OCI-LY7 (cell line): ENCODE measurements at regions not wholly inside any gene's neighbourhood (a gene's known extent, or its start where the extent isn't known, plus 50 kb on each side); places are given as distances from the start of the nearest gene placed in this dataset.

Experiments
- BruUV-seq: library from RNA; stranded (reverse); fragments of 400-500 nt; replicated peaks from 2 replicates; lab custom pipeline; 2021; lab: Mats Ljungman, UMichigan
- CTCF ChIA-PET: fragments of 300-600 bp; sonication (Branson Sonifier 250); formaldehyde crosslinking; loops from one replicate; lab custom pipeline; 2022; ENCODE audit warnings: antibody characterized with exemption; ENCODE audit not compliant: unreplicated experiment; lab: Charles Lee
- POLR2A ChIA-PET: fragments of 300-600 bp; sonication (Branson Sonifier 250); formaldehyde crosslinking; loops from one replicate; lab custom pipeline; 2022; ENCODE audit warnings: antibody characterized with exemption; lab: Charles Lee
- DNase-seq: peaks from one replicate; pipeline ENCODE4 v3.0.0-alpha.2; 2015; ENCODE audit warnings: low spot score
- H2AFZ ChIP-seq: fragments of 200-600 bp; sonication (generic), shearing (Covaris generic); 2 replicates; pipeline ENCODE4 v1.6.1; 2014; ENCODE audit warnings: mild to moderate bottlenecking, antibody characterized with exemption, low read length, moderate library complexity
- H3K27ac ChIP-seq: fragments of 200-600 bp; sonication (generic); 2 replicates; pipeline ENCODE4 v1.5.1; 2014; ENCODE audit warnings: mixed run types, low read depth, mild to moderate bottlenecking, moderate library complexity, low read length, inconsistent platforms; ENCODE audit not compliant: poor library complexity, severe bottlenecking
- H3K36me3 ChIP-seq: fragments of 200-600 bp; sonication (generic); 2 replicates; pipeline ENCODE4 v1.6.1; 2014; ENCODE audit warnings: mild to moderate bottlenecking, antibody characterized with exemption, low read length, moderate library complexity, mixed read lengths; ENCODE audit not compliant: insufficient read depth
- H3K4me1 ChIP-seq: fragments of 200-600 bp; sonication (generic); 2 replicates; pipeline ENCODE4 v1.5.1; 2014; ENCODE audit warnings: mild to moderate bottlenecking, low read length; ENCODE audit not compliant: insufficient read depth, poor library complexity, severe bottlenecking
- H3K4me2 ChIP-seq: fragments of 200-600 bp; sonication (generic); 2 replicates; pipeline ENCODE4 v1.6.1; 2014; ENCODE audit warnings: mild to moderate bottlenecking, low read length
- H3K4me3 ChIP-seq: fragments of 200-600 bp; sonication (generic); 2 replicates; pipeline ENCODE4 v1.5.1; 2014; ENCODE audit warnings: mild to moderate bottlenecking, low read depth, low read length; ENCODE audit not compliant: poor library complexity, severe bottlenecking
- H3K79me2 ChIP-seq: fragments of 200-600 bp; sonication (generic); 2 replicates; pipeline ENCODE4 v1.6.1; 2016; ENCODE audit warnings: low read depth, mild to moderate bottlenecking, low read length, moderate library complexity, mixed read lengths; ENCODE audit not compliant: insufficient read depth
- H3K9me2 ChIP-seq: fragments of 200-600 bp; sonication (generic); 2 replicates; pipeline ENCODE4 v1.6.1; 2016; ENCODE audit warnings: mild to moderate bottlenecking, low read length, mixed read lengths; ENCODE audit not compliant: insufficient read depth
- H3K9me3 ChIP-seq: fragments of 200-600 bp; sonication (generic); 2 replicates; pipeline ENCODE4 v1.6.1; 2014; ENCODE audit warnings: mild to moderate bottlenecking, mixed run types, low read length, mixed read lengths
- H4K20me1 ChIP-seq: fragments of 200-600 bp; sonication (generic); 2 replicates; pipeline ENCODE4 v1.6.1; 2014; ENCODE audit warnings: mild to moderate bottlenecking, antibody characterized with exemption, low read length, moderate library complexity, mixed read lengths; ENCODE audit not compliant: insufficient read depth
- CTCF ChIP-seq: fragments of 200-600 bp; sonication (generic); conservative IDR thresholded peaks from 2 replicates; pipeline ENCODE4 v1.5.1; 2014; ENCODE audit warnings: mild to moderate bottlenecking, antibody characterized with exemption, low read length, moderate library complexity, mixed read lengths
- EZH2phosphoT487 ChIP-seq: fragments of 200-600 bp; sonication (generic); IDR thresholded peaks from 2 replicates; pipeline ENCODE4 v1.6.1; 2018; ENCODE audit warnings: low read depth, borderline replicate concordance, mild to moderate bottlenecking, mixed run types, antibody characterized with exemption, low read length, moderate library complexity, mixed read lengths
- intact Hi-C: fragments of 100-400 bp; cut with micrococcal nuclease; formaldehyde crosslinking; loops from one replicate; pipeline ENCODE4 v1.10.0; 2022; ENCODE audit not compliant: unreplicated experiment

DNA sequence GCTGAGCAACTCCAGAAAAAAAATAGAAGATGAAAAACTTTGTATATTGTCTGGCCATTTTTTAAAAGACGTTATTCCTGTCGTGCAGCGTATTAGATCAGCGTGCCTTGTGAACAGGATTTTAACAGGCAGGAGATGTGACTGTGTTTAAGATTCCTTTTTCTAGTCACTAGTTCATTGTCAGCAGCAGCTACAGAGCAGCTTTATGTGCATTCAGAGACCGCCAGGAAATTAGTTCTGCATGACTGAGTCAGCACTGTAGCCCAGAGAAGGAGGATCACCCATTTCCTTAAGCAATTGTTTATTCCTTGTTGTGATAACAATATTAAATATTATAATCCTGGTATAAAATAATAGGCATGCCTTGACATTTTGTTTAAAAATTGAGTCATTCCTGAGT lies 75.4 kb upstream of the ADGRB3 start:
- ChIA-PET CTCF (no interaction called here), POLR2A (no interaction called here)
- H3K9me3 ChIP-seq = no peaks in the 10 kb centered on the region
- H3K4me1 ChIP-seq = no peaks in the 10 kb centered on the region
- H3K4me2 ChIP-seq = no peak overlapping the region
- no peak overlapping the region for H3K4me3 ChIP-seq
- TF ChIP-seq EZH2phosphoT487 = no peak
- no peak for TF ChIP-seq CTCF
- H2AFZ ChIP-seq = no peak overlapping the region
- H3K36me3 ChIP-seq = no peaks in the 10 kb centered on the region
- no peak for DNase-seq
- H3K27ac ChIP-seq = no peak overlapping the region
- no peaks in the 10 kb centered on the region for H3K79me2 ChIP-seq
- H3K9me2 ChIP-seq = no peaks in the 10 kb centered on the region
- intact Hi-C loops = no loop called here
- no TSS peak for BruUV-seq
- no peaks in the 10 kb centered on the region for H4K20me1 ChIP-seq

- CTCF ChIA-PET = no interaction called here
- TF ChIP-seq CTCF = no peak
- no peak for TF ChIP-seq EZH2phosphoT487
- POLR2A ChIA-PET = no interaction called here
- Histone ChIP-seq H3K4me1 (no peaks in the 10 kb centered on the region), H3K79me2 (no peaks in the 10 kb centered on the region), H3K27ac (no peak overlapping the region), H4K20me1 (no peaks in the 10 kb centered on the region), H3K9me3 (no peaks in the 10 kb centered on the region), H3K4me2 (no peak overlapping the region), H3K36me3 (no peaks in the 10 kb centered on the region), H2AFZ (no peak overlapping the region), H3K9me2 (no peaks in the 10 kb centered on the region), H3K4me3 (no peak overlapping the region)
- DNase-seq = no peak
- no TSS peak for BruUV-seq
- intact Hi-C loops = no loop called here
Observed at GRCh38 chr6:68559070-68559469, 76.0 kb upstream of the ADGRB3 start.

DNA sequence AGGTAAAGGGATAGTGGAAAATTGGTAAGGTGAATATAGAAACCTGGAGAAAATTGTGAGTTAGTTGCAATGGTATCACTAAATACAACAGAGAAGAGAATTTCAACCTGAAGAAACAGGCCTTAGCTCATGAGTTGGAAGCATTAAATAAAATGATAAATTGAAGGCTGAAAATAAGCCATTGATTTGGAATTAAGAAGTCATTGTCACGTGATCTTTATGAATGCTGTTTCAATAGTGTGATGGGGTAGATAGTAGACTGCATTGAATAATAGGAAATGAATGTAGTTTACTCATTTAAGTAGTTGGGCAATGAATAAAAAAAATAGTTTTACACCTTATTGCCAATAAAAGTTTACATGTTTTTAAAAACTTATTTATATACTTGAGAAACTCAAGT lies 88.5 kb upstream of the ADGRB3 start:
- ChIA-PET CTCF (no interaction called here), POLR2A (no interaction called here)
- H3K9me3 ChIP-seq = no peaks in the 10 kb centered on the region
- no peaks in the 10 kb centered on the region for H3K79me2 ChIP-seq
- H3K4me1 ChIP-seq = no peaks in the 10 kb centered on the region
- H2AFZ ChIP-seq = no peak overlapping the region
- no peaks in the 10 kb centered on the region for H3K36me3 ChIP-seq
- no peaks in the 10 kb centered on the region for H4K20me1 ChIP-seq
- no peak for DNase-seq
- intact Hi-C loops = no loop called here
- TF ChIP-seq EZH2phosphoT487 (no peak), CTCF (no peak)
- H3K27ac ChIP-seq = no peak overlapping the region
- no peak overlapping the region for H3K4me2 ChIP-seq
- no TSS peak for BruUV-seq
- H3K9me2 ChIP-seq = no peaks in the 10 kb centered on the region
- no peak overlapping the region for H3K4me3 ChIP-seq
